Stimulated activated naive CD8-positive, alpha-beta T cell treated with anti-CD3 and anti-CD28 coated beads, Interleukin-15, Interleukin-2, amounts not matched to agents 100 ng/mL and 50 ng/mL, for 24 hours (primary cell): ENCODE measurements at regions not wholly inside any gene's neighbourhood (a gene's known extent, or its start where the extent isn't known, plus 50 kb on each side); places are given as distances from the start of the nearest gene placed in this dataset.

Experiments used
- H3K27ac Mint-ChIP-seq: one replicate; pipeline ENCODE4 v1.8.0; 2021; ENCODE audit warnings: mild to moderate bottlenecking, mixed read lengths
- H3K27me3 Mint-ChIP-seq: one replicate; pipeline ENCODE4 v1.8.0; 2021; ENCODE audit warnings: mixed read lengths
- H3K36me3 Mint-ChIP-seq: one replicate; pipeline ENCODE4 v1.8.0; 2021; ENCODE audit warnings: low read depth, mixed read lengths
- H3K4me1 Mint-ChIP-seq: one replicate; pipeline ENCODE4 v1.8.0; 2021; ENCODE audit warnings: low read depth, mixed read lengths
- H3K4me3 Mint-ChIP-seq: one replicate; pipeline ENCODE4 v1.8.0; 2021; ENCODE audit warnings: mild to moderate bottlenecking, mixed read lengths
- H3K9me3 Mint-ChIP-seq: one replicate; pipeline ENCODE4 v1.8.0; 2021; ENCODE audit warnings: mixed read lengths

DNA sequence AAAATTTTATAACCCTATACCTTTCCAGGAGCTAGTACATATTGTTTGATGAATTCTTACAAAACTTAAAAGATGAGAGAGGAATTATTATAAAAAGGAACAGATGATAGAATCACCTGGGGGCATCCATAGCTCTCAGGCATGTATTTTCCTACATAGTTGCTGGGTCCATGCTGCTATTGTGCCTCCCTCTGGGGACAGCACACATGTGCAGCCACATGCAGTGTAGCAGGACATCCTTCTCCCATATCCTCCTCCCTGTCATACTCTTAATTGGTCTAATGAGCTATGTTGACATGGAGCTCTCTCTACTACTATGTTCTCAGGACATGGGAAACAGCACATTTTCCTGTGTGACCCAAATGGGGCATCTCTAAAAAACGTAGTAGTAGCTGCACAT lies 898.2 kb upstream of the MAP3K7 start:
- H3K36me3 Mint-ChIP-seq: no peaks in the 10 kb centered on the region
- no peaks in the 10 kb centered on the region for H3K27me3 Mint-ChIP-seq
- H3K27ac Mint-ChIP-seq: no peak overlapping the region
- H3K9me3 Mint-ChIP-seq: no peaks in the 10 kb centered on the region
- no peaks in the 10 kb centered on the region for H3K4me1 Mint-ChIP-seq
- no peak overlapping the region for H3K4me3 Mint-ChIP-seq

DNA sequence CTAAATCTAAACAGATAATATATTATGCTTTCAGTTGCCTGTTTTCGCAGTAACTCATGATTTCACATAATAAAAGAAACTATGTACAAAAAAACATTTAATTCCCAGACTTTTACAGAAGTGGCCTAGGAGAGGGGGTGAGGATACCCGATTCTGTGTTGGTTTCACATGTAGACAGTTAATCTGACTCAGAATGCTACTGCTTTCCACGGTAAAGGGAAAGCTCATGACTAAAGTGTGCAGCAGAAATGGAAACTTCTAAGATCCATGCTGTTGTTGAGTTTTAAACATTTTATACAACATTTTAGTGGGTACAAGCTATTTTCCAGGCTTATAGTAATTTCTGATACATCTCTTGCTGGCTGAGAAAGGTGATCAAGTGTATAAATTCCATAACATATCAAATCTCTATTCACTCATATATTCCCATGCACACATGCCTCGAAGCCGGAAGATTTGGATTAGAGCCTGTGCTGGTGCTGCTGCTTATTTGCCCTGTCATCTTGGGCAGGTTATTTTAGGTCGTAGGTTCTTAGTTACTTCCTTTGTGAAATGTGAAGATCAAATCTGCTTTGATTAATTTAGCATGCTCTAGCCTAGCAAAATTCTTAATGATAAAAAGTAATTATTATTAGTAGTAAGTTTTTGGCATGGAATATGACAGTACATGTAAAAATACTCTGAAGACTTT lies 896.7 kb upstream of the MAP3K7 start:
- H3K4me1 Mint-ChIP-seq: no peaks in the 10 kb centered on the region
- no peaks in the 10 kb centered on the region for H3K9me3 Mint-ChIP-seq
- no peaks in the 10 kb centered on the region for H3K27me3 Mint-ChIP-seq
- H3K36me3 Mint-ChIP-seq: no peaks in the 10 kb centered on the region
- H3K4me3 Mint-ChIP-seq: no peak overlapping the region
- no peak overlapping the region for H3K27ac Mint-ChIP-seq

DNA sequence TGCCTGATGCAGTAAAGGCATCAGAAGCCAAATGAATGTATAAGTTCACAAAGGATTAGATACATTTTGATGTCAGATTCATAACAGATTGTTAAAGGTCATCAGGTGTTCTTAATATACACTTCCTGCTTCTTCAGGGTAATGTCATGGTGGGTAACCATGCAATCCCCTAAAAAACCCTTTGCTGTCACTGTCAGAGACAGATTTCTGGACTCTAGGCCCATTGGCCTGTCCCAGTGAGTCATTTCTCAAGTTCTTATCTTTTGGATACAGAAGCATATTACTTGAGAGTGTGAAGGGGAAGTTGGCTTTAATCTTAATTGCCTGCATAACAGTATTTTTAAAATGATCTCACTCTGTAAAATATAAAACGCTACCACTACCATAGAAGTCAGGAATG lies 895.6 kb upstream of the MAP3K7 start:
- Mint-ChIP-seq H3K27ac (no peak overlapping the region), H3K9me3 (peaks cover 4% of the 10 kb centered on the region), H3K4me3 (no peak overlapping the region), H3K36me3 (no peaks in the 10 kb centered on the region), H3K27me3 (no peaks in the 10 kb centered on the region), H3K4me1 (no peaks in the 10 kb centered on the region)

DNA sequence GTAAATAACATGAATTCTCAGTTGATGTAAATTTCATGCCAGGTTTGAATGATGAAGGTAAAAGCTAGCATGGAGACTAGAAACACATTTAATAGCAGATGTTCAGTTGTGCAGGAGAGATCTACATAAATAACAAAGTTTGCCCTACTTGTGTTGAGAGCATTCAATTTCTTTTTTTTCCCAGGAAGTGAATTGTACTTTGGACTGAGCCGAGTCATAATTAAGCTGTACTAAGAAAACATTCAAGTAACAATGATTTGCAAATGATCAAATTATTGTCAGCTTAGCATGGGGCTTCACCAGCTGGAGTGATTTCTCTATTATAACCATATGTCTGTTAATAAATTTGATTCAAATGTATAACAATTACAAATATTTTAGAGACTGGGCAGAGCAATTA lies 893.5 kb upstream of the MAP3K7 start:
- Mint-ChIP-seq H3K4me1 (no peaks in the 10 kb centered on the region), H3K27ac (no peak overlapping the region), H3K9me3 (peaks cover 4% of the 10 kb centered on the region), H3K36me3 (no peaks in the 10 kb centered on the region), H3K4me3 (no peak overlapping the region), H3K27me3 (no peaks in the 10 kb centered on the region)

DNA sequence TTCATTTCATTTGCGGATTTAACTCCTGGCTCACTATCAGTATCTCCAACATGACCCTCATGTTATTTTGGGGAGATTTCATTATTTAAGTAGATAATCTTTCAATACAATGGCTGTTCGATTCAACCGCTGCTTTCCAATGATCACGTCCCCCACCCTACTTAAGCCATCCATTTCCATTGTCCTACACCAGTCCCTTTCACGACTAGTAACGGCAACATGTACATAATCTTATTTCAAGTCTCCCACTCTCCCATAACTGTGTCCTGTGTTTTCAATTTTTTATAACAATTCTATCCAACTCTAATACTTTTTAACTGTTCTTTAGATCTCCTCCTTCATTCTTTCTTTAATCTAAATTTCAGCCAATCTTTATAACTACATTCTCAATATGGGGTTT lies 890.8 kb upstream of the MAP3K7 start:
- Mint-ChIP-seq H3K27me3 (no peaks in the 10 kb centered on the region), H3K27ac (peak overlapping the region; percentile 41), H3K9me3 (peaks cover 8% of the 10 kb centered on the region), H3K36me3 (no peaks in the 10 kb centered on the region), H3K4me1 (no peaks in the 10 kb centered on the region), H3K4me3 (no peak overlapping the region)

DNA sequence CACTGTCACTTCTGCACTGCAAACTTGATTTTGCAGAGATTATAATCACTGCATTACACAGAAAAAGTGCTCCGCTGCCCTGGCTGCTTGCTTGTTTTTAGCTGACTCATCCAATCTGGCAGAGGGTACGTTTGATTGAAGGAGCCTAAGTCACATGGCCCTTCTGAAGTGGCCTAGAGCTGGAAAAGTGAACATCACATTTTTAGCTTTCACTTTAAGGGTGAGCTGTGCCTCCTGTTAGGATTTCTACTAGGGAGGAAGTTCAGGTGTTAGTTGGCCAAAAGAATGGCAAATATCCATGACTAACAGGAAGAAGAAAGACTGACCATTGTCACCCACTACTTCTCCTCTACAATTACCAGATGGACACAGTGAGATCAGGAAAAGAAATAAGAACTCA lies 889.1 kb upstream of the MAP3K7 start:
- Mint-ChIP-seq H3K9me3 (peaks cover 8% of the 10 kb centered on the region), H3K36me3 (no peaks in the 10 kb centered on the region), H3K4me3 (no peak overlapping the region), H3K27me3 (no peaks in the 10 kb centered on the region), H3K4me1 (no peaks in the 10 kb centered on the region), H3K27ac (no peak overlapping the region)

DNA sequence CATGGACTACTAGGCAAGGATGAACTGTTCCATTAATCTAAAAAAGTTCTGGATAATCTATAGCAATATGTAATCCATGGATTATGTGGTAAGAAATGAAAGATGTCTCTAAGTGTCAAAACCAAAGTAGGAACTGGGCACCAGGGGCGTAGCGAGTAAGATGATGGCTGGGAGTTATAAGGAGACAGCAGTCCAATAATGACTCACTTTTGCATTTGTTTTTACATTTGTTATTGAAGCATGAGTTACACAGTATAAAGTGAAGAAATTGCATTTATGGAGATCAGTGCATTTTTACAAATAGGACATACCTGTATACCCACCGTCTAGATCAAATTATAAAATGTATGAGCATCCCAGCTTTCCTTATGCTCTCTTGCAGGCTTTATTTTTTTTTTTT lies 878.5 kb upstream of the MAP3K7 start:
- H3K4me1 Mint-ChIP-seq: no peaks in the 10 kb centered on the region
- no peaks in the 10 kb centered on the region for H3K9me3 Mint-ChIP-seq
- no peak overlapping the region for H3K27ac Mint-ChIP-seq
- no peaks in the 10 kb centered on the region for H3K36me3 Mint-ChIP-seq
- H3K4me3 Mint-ChIP-seq: no peak overlapping the region
- no peaks in the 10 kb centered on the region for H3K27me3 Mint-ChIP-seq

DNA sequence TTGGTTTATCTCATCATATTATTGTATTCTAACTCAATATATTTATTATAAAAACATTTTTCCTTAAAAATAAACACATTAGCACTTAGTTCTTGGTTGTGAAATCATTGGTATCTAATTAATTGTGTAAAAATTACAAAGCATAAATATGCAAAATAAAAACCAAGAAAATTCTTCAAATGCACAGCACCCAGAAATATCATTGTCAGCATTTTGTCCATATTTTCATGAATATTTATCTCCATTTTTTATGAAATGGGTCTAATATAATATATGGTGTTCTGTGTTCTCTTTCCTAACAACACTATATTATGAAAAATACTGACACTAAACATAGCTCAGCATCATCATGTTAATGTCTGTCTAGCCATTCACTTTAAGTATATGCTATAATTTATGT lies 877.8 kb upstream of the MAP3K7 start:
- H3K27ac Mint-ChIP-seq: no peak overlapping the region
- H3K4me3 Mint-ChIP-seq: no peak overlapping the region
- H3K9me3 Mint-ChIP-seq: no peaks in the 10 kb centered on the region

DNA sequence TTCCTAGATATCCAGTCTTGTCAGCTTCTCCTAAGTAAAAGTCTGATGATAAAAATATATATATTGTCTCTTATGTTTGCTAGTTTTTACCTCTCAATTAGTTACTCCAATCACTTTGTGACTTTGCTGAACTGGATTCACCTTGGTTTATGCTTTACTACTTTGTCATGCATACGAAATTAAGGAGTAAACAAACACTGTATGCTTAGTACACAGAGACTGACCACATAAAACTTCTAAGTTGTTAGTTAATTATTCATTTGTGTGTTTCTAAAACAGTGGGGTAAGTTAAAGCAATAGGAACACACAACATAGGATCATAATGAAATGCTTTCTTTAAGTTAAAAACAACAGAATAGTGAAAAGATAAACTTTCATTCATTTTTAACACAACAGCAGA lies 877.3 kb upstream of the MAP3K7 start:
- no peak overlapping the region for H3K27ac Mint-ChIP-seq
- no peaks in the 10 kb centered on the region for H3K4me1 Mint-ChIP-seq
- H3K9me3 Mint-ChIP-seq: no peaks in the 10 kb centered on the region

More for the DNA sequence above, 877.8 kb upstream of the MAP3K7 start:
- no peaks in the 10 kb centered on the region for H3K4me1 Mint-ChIP-seq
- no peaks in the 10 kb centered on the region for H3K27me3 Mint-ChIP-seq
- H3K36me3 Mint-ChIP-seq: no peaks in the 10 kb centered on the region

DNA sequence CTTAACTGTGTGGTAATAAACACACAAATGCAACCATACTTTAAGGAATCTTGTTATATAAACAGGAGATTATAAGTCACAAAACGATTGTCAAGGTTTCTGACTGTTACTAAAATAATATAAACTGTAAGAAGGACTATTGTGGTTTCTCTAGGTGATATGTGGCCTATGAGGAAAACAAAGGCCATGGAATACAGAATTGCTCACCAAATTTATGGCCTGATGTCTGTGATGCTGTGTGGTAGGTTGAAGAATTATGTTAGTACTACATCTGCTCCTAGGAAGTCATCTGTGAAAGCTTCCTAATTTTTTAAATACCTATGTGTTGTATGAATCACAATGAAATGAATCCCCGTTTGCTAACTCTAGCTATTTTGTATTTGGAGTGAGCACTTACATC lies 875.4 kb upstream of the MAP3K7 start:
- Mint-ChIP-seq H3K4me3 (no peak overlapping the region), H3K4me1 (no peaks in the 10 kb centered on the region), H3K36me3 (no peaks in the 10 kb centered on the region), H3K27ac (no peak overlapping the region), H3K9me3 (no peaks in the 10 kb centered on the region), H3K27me3 (no peaks in the 10 kb centered on the region)

More for the DNA sequence above, 877.3 kb upstream of the MAP3K7 start:
- H3K27me3 Mint-ChIP-seq: no peaks in the 10 kb centered on the region
- H3K36me3 Mint-ChIP-seq: no peaks in the 10 kb centered on the region
- no peak overlapping the region for H3K4me3 Mint-ChIP-seq

DNA sequence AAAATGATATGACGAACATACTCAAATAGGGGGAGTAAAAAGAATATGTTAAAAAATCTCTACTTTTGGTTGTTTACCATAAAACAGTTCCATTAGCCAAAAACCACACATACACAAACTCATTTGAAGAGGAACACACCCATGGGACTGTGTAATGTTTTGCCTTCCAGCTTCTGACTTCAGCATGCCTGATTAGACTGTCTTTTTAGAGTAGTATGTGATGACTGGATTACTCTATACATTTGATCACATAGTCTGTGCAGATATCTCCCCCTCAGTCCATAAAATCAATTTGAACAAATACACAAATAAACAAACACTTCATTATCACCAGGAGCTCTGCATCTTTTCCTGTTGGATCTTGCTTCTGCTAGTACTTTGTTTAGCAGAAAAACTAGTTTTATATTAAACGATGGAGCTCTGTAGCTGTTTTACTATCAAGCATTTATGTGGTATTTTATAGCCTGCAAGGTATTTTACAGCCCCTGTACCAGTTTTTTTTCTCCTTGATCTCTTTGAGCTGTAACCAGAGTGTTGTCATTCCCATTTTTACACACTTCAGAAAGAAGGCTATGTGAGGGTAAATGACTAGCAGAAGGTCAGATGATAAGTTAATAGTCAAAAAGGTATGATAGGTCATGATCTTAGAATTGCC lies 866.5 kb upstream of the MAP3K7 start:
- Mint-ChIP-seq H3K36me3 (no peaks in the 10 kb centered on the region), H3K4me1 (no peaks in the 10 kb centered on the region), H3K27ac (no peak overlapping the region), H3K9me3 (no peaks in the 10 kb centered on the region), H3K27me3 (no peaks in the 10 kb centered on the region), H3K4me3 (no peak overlapping the region)

DNA sequence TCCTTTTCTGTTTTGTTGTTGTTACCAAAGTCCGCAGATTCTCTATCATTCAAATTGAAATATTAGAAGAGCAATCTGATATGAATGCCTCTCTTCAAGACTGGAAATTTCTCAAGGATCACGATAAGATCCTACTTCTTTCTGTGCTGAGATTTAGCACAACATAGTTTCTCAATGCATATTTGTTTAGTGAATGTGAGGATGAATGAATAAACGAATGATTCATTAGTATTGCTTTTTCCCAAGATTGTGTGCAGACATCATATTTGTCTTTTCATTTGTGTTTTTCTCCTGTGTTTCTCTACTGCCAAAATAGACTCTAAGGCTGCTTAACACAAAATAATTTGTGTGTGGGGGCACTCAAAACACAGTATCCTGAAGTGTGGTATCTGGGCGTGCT lies 862.7 kb upstream of the MAP3K7 start:
- H3K4me1 Mint-ChIP-seq: no peaks in the 10 kb centered on the region
- H3K27me3 Mint-ChIP-seq: no peaks in the 10 kb centered on the region
- H3K4me3 Mint-ChIP-seq: no peak overlapping the region
- no peaks in the 10 kb centered on the region for H3K9me3 Mint-ChIP-seq
- no peaks in the 10 kb centered on the region for H3K36me3 Mint-ChIP-seq
- H3K27ac Mint-ChIP-seq: no peak overlapping the region

DNA sequence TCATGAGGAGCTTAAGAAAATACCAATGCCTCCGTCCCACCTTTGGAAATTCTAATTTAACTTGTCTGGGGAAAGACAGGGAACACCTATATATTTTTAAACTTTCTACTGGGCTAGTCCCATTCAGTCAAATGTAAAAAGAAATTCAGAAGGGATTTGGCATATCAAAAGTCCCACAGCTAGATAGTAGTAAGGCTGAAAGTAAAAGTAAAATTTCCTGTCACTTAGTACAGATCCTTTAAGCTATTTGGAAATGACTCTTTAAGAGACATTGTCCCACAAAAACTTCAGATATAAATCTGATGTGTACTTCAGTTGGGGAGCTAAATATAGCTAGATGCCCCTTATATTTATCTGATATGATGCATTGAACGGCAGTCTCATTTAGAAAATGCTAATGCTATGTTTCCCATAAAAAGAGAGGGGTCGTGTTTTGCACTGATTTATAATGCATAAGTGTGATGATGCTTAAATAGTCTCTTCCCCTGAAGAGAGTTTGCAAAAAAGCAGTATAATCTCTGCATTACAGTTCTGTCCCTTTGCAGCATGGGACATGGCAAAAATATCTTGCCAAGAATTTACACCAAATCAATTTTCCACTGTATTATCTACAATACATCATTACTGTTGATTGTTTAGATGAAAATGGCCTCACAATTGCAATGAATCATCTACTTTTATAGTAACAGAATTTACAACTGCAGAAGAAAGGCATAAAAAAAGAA lies 860.8 kb upstream of the MAP3K7 start:
- Mint-ChIP-seq H3K4me3 (no peak overlapping the region), H3K27me3 (no peaks in the 10 kb centered on the region), H3K27ac (no peak overlapping the region), H3K36me3 (no peaks in the 10 kb centered on the region), H3K9me3 (no peaks in the 10 kb centered on the region), H3K4me1 (no peaks in the 10 kb centered on the region)

DNA sequence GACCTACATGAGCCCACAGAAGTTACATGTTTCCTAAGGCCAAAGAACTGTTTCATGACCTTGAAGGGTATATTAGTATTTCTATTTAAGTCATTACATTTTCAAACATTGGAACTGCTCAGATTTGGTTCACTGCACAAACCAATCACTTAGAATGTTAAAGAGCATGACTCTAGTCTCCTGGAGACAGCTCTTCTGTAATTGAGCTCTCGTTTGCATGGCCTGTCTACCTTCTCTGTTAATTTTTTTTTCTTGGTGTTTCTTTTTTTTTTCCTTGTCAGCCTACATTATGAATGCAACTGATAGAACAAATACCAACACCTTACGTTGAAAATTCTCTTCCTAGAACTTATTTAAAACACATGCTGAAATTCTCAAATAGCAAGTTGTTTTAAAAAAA lies 860.2 kb upstream of the MAP3K7 start:
- Mint-ChIP-seq H3K9me3 (no peaks in the 10 kb centered on the region), H3K27ac (no peak overlapping the region), H3K36me3 (no peaks in the 10 kb centered on the region), H3K4me3 (no peak overlapping the region), H3K27me3 (no peaks in the 10 kb centered on the region), H3K4me1 (no peaks in the 10 kb centered on the region)

DNA sequence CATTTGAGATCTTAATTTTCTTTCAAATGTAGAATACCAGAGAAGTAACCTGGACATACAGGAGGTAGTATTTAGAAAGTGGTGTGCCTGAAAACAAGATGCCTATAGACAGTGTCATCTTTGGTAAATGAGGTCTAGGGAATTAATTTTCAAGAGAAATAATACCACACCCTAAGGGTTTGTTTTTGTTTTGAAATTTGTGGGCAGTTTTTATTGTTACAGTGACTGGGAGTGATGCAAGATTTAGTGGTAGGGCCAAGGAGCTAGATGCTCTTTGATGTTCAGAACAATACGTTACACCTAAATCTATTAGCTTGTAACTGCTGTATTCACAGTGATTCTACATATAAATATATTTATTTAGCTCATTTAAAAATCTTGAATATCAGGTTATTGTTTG lies 856.5 kb upstream of the MAP3K7 start:
- H3K9me3 Mint-ChIP-seq: no peaks in the 10 kb centered on the region
- H3K4me3 Mint-ChIP-seq: no peak overlapping the region
- H3K36me3 Mint-ChIP-seq: no peaks in the 10 kb centered on the region
- no peak overlapping the region for H3K27ac Mint-ChIP-seq
- H3K27me3 Mint-ChIP-seq: no peaks in the 10 kb centered on the region
- H3K4me1 Mint-ChIP-seq: no peaks in the 10 kb centered on the region
